Pancreas (tissue), 10 donors: ENCODE measurements at regions not wholly inside any gene's neighbourhood (a gene's known extent, or its start where the extent isn't known, plus 50 kb on each side); places are given as distances from the start of the nearest gene placed in this dataset.

ENCODE experiments used
- ATAC-seq, 4 donors: fragments of 200-7000 bp; cut with Tn5 transposase; one replicate each; pipeline versions ENCODE4 v1.8.0 to v1.9.1; 2020; ENCODE audit warnings: mild to moderate bottlenecking in 4 of 4, moderate library complexity in 4 of 4
- DNase-seq, 6 donors: peaks; one replicate each; pipeline ENCODE4 v3.0.0-alpha.2; 2020
- FAIRE-seq: peaks from 2 replicates; lab custom pipeline; 2012; peaks lifted over from hg19 to GRCh38; lab: Jason Lieb, UNC
- H3K27ac ChIP-seq, 4 donors: fragments of 200-600 bp; sonication (generic); 1 replicate in 3 of 4; 2 replicates in 1 of 4; pipeline versions ENCODE4 v1.5.0 to v1.8.0; 2020
- H3K27me3 ChIP-seq, 4 donors: fragments of 200-600 bp; one replicate each; pipeline ENCODE4 v1.8.0; 2021
- H3K36me3 ChIP-seq, 3 donors: fragments of 200-600 bp; sonication (generic) in 1 of 3; one replicate each; pipeline versions ENCODE4 v1.5.0 to v1.8.0; 2020 to 2021
- H3K4me1 ChIP-seq, 3 donors: fragments of 200-600 bp; one replicate each; pipeline ENCODE4 v1.8.0; 2021
- H3K4me3 ChIP-seq, 4 donors: fragments of 200-600 bp; sonication (generic) in 2 of 4; one replicate each; pipeline versions ENCODE4 v1.5.0 to v1.8.0; 2020 to 2021
- H3K9me3 ChIP-seq, 4 donors: fragments of 200-600 bp; one replicate each; pipeline ENCODE4 v1.8.0; 2021
- CTCF ChIP-seq, 4 donors: fragments of 200-600 bp; sonication (generic) in 3 of 4; IDR thresholded peaks; one replicate each; pipeline versions ENCODE4 v1.5.0 to v1.8.0; 2021; ENCODE audit warnings: antibody characterized with exemption in 4 of 4
- WGBS, 2 donors: extraction: QIAGEN DNeasy Blood & Tissue Kit; methylation state at CpG; one replicate each; pipeline ENCODE4 v1.1.7; 2013; 5-methylcytosine and 5-hydroxymethylcytosine counted together
- intact Hi-C, 3 donors: fragments of 100-400 bp; cut with DNase I; formaldehyde crosslinking; loops; one replicate each; pipeline versions ENCODE4 v1.11.1 to v1.14.2; 2022
- donor health status: healthy with polysubstance abuse.
- donor health status: DM: no; HTN: no; CAD: no; lungs with moderate emphysema.
- donor health status: DM: no; HTN: no; CAD: no.
- donor health status: control.
- donor health status: control.
- donor health status: Bipolar disorder and iron deficiency.
- donor health status: DM: yes; HTN: yes; CAD: no.
- donor health status: DM: no; HTN: no; CAD: no.
- donor health status: DM: no; HTN: no; CAD: no.
- donor health status: DM: yes; HTN: yes; CAD: no.

DNA sequence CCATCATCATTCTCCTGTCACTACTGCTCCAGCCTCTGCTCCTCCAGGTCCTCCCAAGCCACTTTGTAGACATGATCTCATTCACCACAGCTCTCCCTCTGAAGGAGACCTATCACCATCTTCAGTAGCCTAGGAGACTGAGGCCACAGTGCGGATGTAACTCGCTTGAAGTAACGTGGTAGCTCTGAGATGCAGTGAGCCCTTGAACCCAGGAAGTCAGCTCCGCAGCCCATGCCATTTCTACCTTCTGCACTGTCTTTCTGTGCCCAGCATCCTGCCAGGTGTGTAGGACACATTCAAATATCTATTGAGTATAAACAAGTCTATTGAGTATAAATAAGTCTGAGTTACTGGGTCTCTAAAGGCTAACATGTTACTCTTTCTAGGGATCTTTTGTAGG lies 164.4 kb downstream of the CDH26 start:
- intact Hi-C loops = no loop called here
- no peaks in the 10 kb centered on the region for H3K4me1 ChIP-seq
- H3K9me3 ChIP-seq = no peaks in the 10 kb centered on the region
- H3K36me3 ChIP-seq = no peaks in the 10 kb centered on the region
- WGBS, 2 donors = 74 to 86% methylated on average over 4 of the region's 4 CpGs
- no peak for ATAC-seq
- no peak for FAIRE-seq
- H3K27me3 ChIP-seq = peaks cover 0 to 3% (median under 1%) of the 10 kb centered on the region in 4 donors
- H3K27ac ChIP-seq = no peak overlapping the region
- DNase-seq = no peak
- no peak for TF ChIP-seq CTCF (IDR thresholded peaks at IDR 0.05)
- H3K4me3 ChIP-seq = no peak overlapping the region

DNA sequence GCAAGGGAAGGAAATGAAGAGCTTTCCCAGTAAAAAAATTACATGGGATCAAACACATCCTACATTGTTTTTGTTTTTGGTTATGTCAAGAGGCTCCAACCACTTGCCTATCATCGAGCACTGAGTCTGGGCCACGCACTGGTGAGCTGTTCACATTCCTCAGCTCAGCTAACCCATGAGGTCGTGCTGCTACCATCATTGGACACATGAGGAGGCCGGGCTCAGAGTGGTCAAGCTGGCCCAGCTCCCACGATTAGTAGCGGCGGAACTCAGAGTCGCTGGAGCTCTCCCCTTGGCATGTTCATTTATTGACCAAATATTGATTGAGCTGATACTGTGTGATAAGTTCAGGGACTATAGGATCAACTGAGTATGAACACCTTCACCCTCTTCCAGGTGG lies 164.9 kb downstream of the CDH26 start:
- Histone ChIP-seq H3K27ac (no peak overlapping the region), H3K36me3 (no peaks in the 10 kb centered on the region), H3K4me1 (no peaks in the 10 kb centered on the region), H3K27me3 (peaks cover 0 to 3% (median 0%) of the 10 kb centered on the region in 4 donors), H3K4me3 (no peak overlapping the region), H3K9me3 (no peaks in the 10 kb centered on the region)
- FAIRE-seq (no peak), DNase-seq (no peak), ATAC-seq (no peak)
- 18 to 34% methylated on average over 8 of the region's 8 CpGs for WGBS, 2 donors
- intact Hi-C loops = no loop called here
- TF ChIP-seq CTCF (IDR thresholded peaks at IDR 0.05) = no peak

GRCh38 chr20:60123652-60124051 lies 165.4 kb downstream of the CDH26 start:
- Histone ChIP-seq H3K27ac (no peak overlapping the region), H3K27me3 (peaks cover 0 to 3% (median 0%) of the 10 kb centered on the region in 4 donors), H3K9me3 (no peaks in the 10 kb centered on the region), H3K4me3 (no peak overlapping the region), H3K4me1 (no peaks in the 10 kb centered on the region), H3K36me3 (no peaks in the 10 kb centered on the region)
- no peak for FAIRE-seq
- intact Hi-C loops = no loop called here
- no peak for TF ChIP-seq CTCF (IDR thresholded peaks at IDR 0.05)
- ATAC-seq = no peak
- DNase-seq = no peak
- 75 to 83% methylated on average over 4 of the region's 4 CpGs for WGBS, 2 donors

DNA sequence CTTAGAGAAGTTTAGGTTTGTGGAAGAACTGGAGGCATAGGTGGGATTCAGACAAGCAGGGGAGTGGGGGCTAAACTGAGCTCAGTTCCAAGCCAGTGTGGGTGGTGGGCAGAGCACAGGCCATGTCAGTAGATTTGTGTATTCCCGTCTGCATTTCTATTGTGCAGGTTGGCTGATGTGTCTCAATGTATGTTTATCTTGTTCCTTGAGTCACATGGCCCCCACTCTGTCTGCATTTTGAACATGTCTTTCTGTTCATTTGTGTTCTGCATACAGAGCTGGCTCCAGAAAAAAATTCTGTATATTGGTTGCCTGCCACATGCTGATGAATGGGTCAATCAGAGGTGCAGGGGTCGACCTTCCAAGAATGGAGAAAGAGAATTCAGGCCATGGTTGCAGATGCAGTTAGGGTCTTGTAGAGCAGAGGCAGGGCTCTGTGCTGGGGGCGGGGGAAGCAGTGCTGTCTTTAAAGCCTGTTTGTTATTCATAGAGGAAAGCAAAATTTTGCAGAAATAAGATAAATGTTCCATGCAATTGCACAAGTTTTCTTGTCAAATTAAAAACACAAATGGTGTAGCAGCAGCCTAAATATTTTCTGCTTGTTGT lies 166.7 kb downstream of the CDH26 start:
- Histone ChIP-seq H3K36me3 (no peaks in the 10 kb centered on the region), H3K27ac (no peak overlapping the region), H3K4me1 (no peaks in the 10 kb centered on the region), H3K9me3 (no peaks in the 10 kb centered on the region), H3K4me3 (no peak overlapping the region), H3K27me3 (peaks cover 0 to 3% (median 0%) of the 10 kb centered on the region in 4 donors)
- FAIRE-seq (no peak), ATAC-seq (no peak), DNase-seq (no peak)
- no peak for TF ChIP-seq CTCF (IDR thresholded peaks at IDR 0.05)
- 45 to 54% methylated on average over 3 of the region's 3 CpGs for WGBS, 2 donors
- intact Hi-C loops = no loop called here

GRCh38 chr20:60125513-60125912 lies 167.3 kb downstream of the CDH26 start:
- no peaks in the 10 kb centered on the region for H3K9me3 ChIP-seq
- intact Hi-C loops = no loop called here
- 67 to 76% methylated on average over 8 of the region's 8 CpGs for WGBS, 2 donors

More at GRCh38 chr20:60125513-60125912, 167.3 kb downstream of the CDH26 start:
- H3K4me3 ChIP-seq = no peak overlapping the region
- no peaks in the 10 kb centered on the region for H3K4me1 ChIP-seq
- H3K36me3 ChIP-seq = no peaks in the 10 kb centered on the region
- no peak for TF ChIP-seq CTCF (IDR thresholded peaks at IDR 0.05)
- ATAC-seq (no peak), DNase-seq (no peak), FAIRE-seq (no peak)
- peaks cover 0 to 3% (median 0%) of the 10 kb centered on the region in 4 donors for H3K27me3 ChIP-seq
- H3K27ac ChIP-seq = no peak overlapping the region
